ENCODE measurements at regions not wholly inside any gene's neighbourhood (a gene's known extent, or its start where the extent isn't known, plus 50 kb on each side); places are given as distances from the start of the nearest gene placed in this dataset.

DNA sequence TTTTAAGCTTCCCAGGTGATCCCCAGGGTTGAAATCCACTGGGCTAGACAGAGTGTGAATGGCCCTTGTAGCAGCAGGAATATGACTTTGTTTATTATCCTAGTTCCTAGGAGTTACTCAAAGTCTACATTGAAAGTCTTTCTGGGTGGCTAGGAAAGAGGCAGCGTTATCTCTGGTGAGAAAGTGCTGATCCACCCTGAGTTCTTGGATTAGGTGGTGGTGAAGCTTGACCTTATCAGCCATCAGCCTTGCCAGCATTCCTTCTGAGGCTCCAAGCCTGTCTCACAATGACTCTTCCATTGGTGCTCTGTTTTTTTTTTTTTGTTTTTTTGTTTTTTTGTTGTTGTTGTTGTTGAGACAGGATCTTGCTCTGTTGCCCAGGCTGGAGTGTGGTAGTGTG lies 83.1 kb upstream of the CLCN4 start:
- TF ChIP-seq, protein P1, sequence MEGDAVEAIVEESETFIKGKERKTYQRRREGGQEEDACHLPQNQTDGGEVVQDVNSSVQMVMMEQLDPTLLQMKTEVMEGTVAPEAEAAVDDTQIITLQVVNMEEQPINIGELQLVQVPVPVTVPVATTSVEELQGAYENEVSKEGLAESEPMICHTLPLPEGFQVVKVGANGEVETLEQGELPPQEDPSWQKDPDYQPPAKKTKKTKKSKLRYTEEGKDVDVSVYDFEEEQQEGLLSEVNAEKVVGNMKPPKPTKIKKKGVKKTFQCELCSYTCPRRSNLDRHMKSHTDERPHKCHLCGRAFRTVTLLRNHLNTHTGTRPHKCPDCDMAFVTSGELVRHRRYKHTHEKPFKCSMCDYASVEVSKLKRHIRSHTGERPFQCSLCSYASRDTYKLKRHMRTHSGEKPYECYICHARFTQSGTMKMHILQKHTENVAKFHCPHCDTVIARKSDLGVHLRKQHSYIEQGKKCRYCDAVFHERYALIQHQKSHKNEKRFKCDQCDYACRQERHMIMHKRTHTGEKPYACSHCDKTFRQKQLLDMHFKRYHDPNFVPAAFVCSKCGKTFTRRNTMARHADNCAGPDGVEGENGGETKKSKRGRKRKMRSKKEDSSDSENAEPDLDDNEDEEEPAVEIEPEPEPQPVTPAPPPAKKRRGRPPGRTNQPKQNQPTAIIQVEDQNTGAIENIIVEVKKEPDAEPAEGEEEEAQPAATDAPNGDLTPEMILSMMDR (IDR thresholded peaks at IDR 0.05; ENCODE audit: borderline replicate concordance, extremely low read depth, low read length, poor library complexity, severe bottlenecking), result no peak
- no peak for TF ChIP-seq EZH2 (IDR thresholded peaks at IDR 0.05; ENCODE audit: borderline replicate concordance, low read depth, low read length, severe bottlenecking)
- Histone ChIP-seq H3K4me2 (ENCODE audit: insufficient read depth, low read length) (no peak overlapping the region), H3K4me3 (ENCODE audit: low read depth in 1 of 2, low read length in 2 of 2) (no peak overlapping the region), H3K9me3 (ENCODE audit: insufficient read depth, low read length, severe bottlenecking) (no peaks in the 10 kb centered on the region), H3K27me3 (ENCODE audit: insufficient read depth, low read length, poor library complexity) (no peaks in the 10 kb centered on the region), H2AFZ (ENCODE audit: low read depth, low read length) (no peak overlapping the region), H4K20me1 (ENCODE audit: insufficient read depth, low read length) (no peaks in the 10 kb centered on the region), H3K27ac (ENCODE audit: low read length) (no peak overlapping the region), H3K79me2 (ENCODE audit: insufficient read depth, low read length) (no peaks in the 10 kb centered on the region), H3K36me3 (ENCODE audit: insufficient read depth, low read length) (peaks cover 9% of the 10 kb centered on the region; the same call in 1 of the 2 replicates), H3K4me1 (ENCODE audit: insufficient read depth, low read length) (no peaks in the 10 kb centered on the region), H3K9ac (ENCODE audit: low read depth, low read length) (no peak overlapping the region)
- DNase-seq (no peak), ATAC-seq (ENCODE audit: insufficient read depth, low read depth) (no peak)

GRCh38 chrX:10074241-10074941 lies 82.4 kb upstream of the CLCN4 start:
- Histone ChIP-seq H2AFZ (ENCODE audit: low read depth, low read length) (no peak overlapping the region), H3K4me3 (ENCODE audit: low read depth in 1 of 2, low read length in 2 of 2) (no peak overlapping the region), H3K4me2 (ENCODE audit: insufficient read depth, low read length) (no peak overlapping the region), H3K27me3 (ENCODE audit: insufficient read depth, low read length, poor library complexity) (no peaks in the 10 kb centered on the region), H3K4me1 (ENCODE audit: insufficient read depth, low read length) (no peaks in the 10 kb centered on the region), H4K20me1 (ENCODE audit: insufficient read depth, low read length) (no peaks in the 10 kb centered on the region), H3K79me2 (ENCODE audit: insufficient read depth, low read length) (no peaks in the 10 kb centered on the region), H3K36me3 (ENCODE audit: insufficient read depth, low read length) (peaks cover 9% of the 10 kb centered on the region; the same call in 1 of the 2 replicates), H3K27ac (ENCODE audit: low read length) (no peak overlapping the region), H3K9ac (ENCODE audit: low read depth, low read length) (no peak overlapping the region), H3K9me3 (ENCODE audit: insufficient read depth, low read length, severe bottlenecking) (no peaks in the 10 kb centered on the region)
- no peak for DNase-seq
- ATAC-seq (ENCODE audit: insufficient read depth, low read depth), result no peak
- TF ChIP-seq, protein P1 (IDR thresholded peaks at IDR 0.05; ENCODE audit: borderline replicate concordance, extremely low read depth, low read length, poor library complexity, severe bottlenecking), result no peak
- no peak for TF ChIP-seq EZH2 (IDR thresholded peaks at IDR 0.05; ENCODE audit: borderline replicate concordance, low read depth, low read length, severe bottlenecking)

DNA sequence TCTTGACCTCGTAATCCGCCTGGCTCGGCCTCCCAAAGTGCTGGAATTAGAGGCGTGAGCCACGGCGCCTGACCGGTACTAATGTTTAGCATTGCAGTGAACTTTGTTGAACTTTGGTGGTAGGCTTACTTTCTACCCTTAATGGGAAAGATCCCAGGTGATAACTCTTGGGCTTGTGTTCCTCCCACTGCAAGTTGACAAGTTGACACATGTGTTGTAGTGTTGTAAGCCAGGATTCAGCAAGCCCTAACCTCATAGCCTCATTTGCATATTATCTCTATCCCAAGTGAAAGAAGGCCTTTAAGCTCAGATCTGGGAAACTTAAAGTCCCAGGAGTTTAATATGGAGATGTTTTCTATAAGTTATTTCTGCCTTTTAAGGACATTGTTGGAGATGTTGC lies 80.0 kb upstream of the CLCN4 start:
- H3K4me2 ChIP-seq (ENCODE audit: insufficient read depth, low read length), result no peak overlapping the region
- H3K27ac ChIP-seq (ENCODE audit: low read length), result no peak overlapping the region
- no peak overlapping the region for H3K4me3 ChIP-seq (ENCODE audit: low read depth in 1 of 2, low read length in 2 of 2)
- H3K9ac ChIP-seq (ENCODE audit: low read depth, low read length), result no peak overlapping the region
- H4K20me1 ChIP-seq (ENCODE audit: insufficient read depth, low read length), result no peaks in the 10 kb centered on the region
- H3K36me3 ChIP-seq (ENCODE audit: insufficient read depth, low read length), result peaks cover 4% of the 10 kb centered on the region; the same call in 1 of the 2 replicates
- H3K79me2 ChIP-seq (ENCODE audit: insufficient read depth, low read length), result no peaks in the 10 kb centered on the region
- ATAC-seq (ENCODE audit: insufficient read depth, low read depth) (no peak), DNase-seq (no peak)
- H3K9me3 ChIP-seq (ENCODE audit: insufficient read depth, low read length, severe bottlenecking), result no peaks in the 10 kb centered on the region
- H2AFZ ChIP-seq (ENCODE audit: low read depth, low read length), result no peak overlapping the region
- TF ChIP-seq, protein P1 (IDR thresholded peaks at IDR 0.05; ENCODE audit: borderline replicate concordance, extremely low read depth, low read length, poor library complexity, severe bottlenecking), result no peak
- TF ChIP-seq EZH2 (IDR thresholded peaks at IDR 0.05; ENCODE audit: borderline replicate concordance, low read depth, low read length, severe bottlenecking), result no peak
- H3K27me3 ChIP-seq (ENCODE audit: insufficient read depth, low read length, poor library complexity), result no peaks in the 10 kb centered on the region
- no peaks in the 10 kb centered on the region for H3K4me1 ChIP-seq (ENCODE audit: insufficient read depth, low read length)
